ENCODE measurements at regions not wholly inside any gene's neighbourhood (a gene's known extent, or its start where the extent isn't known, plus 50 kb on each side); places are given as distances from the start of the nearest gene placed in this dataset.
"Not testable (repeated sequence)": the region's sequence is repeated elsewhere in the genome, so short reads cannot be mapped to it uniquely, and the experiment has no call there.

DNA sequence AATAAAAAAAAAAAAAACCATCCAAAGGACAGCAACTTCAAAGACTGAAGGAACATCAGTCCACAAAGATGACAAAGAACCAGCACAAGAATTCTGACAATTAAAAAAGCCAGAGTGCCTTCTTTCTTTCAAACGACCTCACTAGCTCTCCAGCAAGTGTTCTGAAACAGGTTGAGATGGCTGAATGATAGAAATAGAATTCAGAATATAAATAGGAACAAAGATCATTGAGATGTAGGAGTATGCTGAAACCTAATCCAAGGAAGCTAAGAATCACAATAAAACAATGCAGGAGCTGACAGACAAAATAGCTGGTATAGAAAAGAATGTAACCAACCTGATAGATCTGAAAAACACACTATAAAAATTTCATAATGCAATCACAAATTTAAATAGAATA lies 218.2 kb downstream of the GIPC2 start:
- Histone ChIP-seq H3K4me1 (ENCODE audit: control insufficient read depth in 1 of 2, insufficient read depth in 2 of 2, low read length in 2 of 2) (no peaks in the 10 kb centered on the region), H3K4me3 (ENCODE audit: low read length in 2 of 2) (no peak overlapping the region), H3K27me3 (ENCODE audit: control insufficient read depth in 1 of 2, insufficient read depth in 2 of 2, low read length in 1 of 2) (no peaks in the 10 kb centered on the region), H3K27ac (ENCODE audit: low read depth in 1 of 2, low read length in 2 of 2) (no peak overlapping the region), H3K9me3 (ENCODE audit: control insufficient read depth, low read length) (no peaks in the 10 kb centered on the region), H3K36me3 (ENCODE audit: control insufficient read depth in 1 of 2, insufficient read depth in 2 of 2, low read length in 1 of 2) (no peaks in the 10 kb centered on the region)
- DNase-seq (no peak), ATAC-seq (ENCODE audit: low FRiP score) (no peak)
- intact Hi-C loops (cut with DNase I), result no loop called here
- WGBS, 2 donors, result 4 to 6% methylated on average over 1 of the region's 1 CpG

DNA sequence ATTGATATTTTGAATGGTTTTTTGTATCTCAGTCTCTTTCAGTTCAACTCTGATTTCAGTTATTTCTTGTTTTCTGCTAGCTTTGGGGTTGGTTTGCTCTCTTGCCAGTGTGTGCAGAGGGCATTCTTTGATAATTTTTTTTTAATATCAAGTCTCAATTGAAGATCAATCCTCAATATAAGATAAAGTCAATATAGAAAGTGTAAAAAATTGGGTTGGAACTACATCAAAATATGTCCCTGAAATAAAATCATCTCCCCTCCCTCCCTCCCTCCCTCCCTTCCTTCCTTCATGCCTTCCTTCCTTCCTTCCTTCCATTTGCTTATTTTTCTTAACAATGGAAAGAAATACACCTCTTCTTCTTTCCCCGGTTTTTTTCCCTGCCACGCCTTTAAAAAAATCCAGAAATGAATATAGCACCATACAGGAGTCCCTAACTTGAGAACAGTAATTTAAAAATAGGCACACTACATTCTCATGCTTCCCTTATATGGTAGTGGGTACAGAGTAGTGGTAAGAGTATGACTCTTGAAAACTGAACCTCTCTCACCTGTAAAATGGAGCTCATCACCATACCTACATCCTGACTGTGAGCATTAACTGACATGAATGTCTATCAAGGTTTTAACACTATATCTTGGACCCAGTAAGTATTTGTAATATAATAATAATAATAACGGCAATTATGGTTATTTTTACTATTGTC lies 221.9 kb downstream of the GIPC2 start:
- H3K36me3 ChIP-seq (ENCODE audit: control insufficient read depth in 1 of 2, insufficient read depth in 2 of 2, low read length in 1 of 2), result no peaks in the 10 kb centered on the region
- no peaks in the 10 kb centered on the region for H3K9me3 ChIP-seq (ENCODE audit: control insufficient read depth, low read length)
- H3K27ac ChIP-seq (ENCODE audit: low read depth in 1 of 2, low read length in 2 of 2), result no peak overlapping the region
- no peaks in the 10 kb centered on the region for H3K4me1 ChIP-seq (ENCODE audit: control insufficient read depth in 1 of 2, insufficient read depth in 2 of 2, low read length in 2 of 2)
- intact Hi-C loops (cut with DNase I), result no loop called here
- no peaks in the 10 kb centered on the region for H3K27me3 ChIP-seq (ENCODE audit: control insufficient read depth in 1 of 2, insufficient read depth in 2 of 2, low read length in 1 of 2)
- DNase-seq (no peak), ATAC-seq (ENCODE audit: low FRiP score) (no peak)
- no peak overlapping the region for H3K4me3 ChIP-seq (ENCODE audit: low read length in 2 of 2)
- 82% methylated on average over 3 of the region's 3 CpGs for WGBS, 2 donors

DNA sequence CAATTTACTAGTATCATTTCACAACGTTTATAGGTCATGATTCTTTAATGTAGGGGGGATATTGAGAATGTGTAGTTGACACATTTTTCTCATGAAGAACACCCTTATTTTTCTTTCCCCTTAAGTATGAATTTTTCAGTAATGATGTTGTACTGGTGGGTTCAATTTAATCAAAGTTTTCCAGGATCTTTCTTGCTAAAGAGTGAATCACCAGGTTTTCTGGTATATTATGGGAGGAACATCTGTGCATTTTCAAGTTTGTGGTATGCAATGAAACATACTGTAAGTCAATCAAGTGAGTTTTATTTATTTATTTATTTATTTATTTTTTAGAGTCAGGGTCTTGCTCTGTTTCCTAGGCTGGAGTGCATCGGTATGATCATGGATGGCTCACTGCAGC lies 221.2 kb upstream of the PTGFR start:
- no peaks in the 10 kb centered on the region for H3K27me3 ChIP-seq (ENCODE audit: control insufficient read depth in 1 of 2, insufficient read depth in 2 of 2, low read length in 1 of 2)
- WGBS, 2 donors, result 76 to 79% methylated on average over 2 of the region's 2 CpGs
- DNase-seq (no peak), ATAC-seq (ENCODE audit: low FRiP score) (no peak)
- no peak overlapping the region for H3K27ac ChIP-seq (ENCODE audit: low read depth in 1 of 2, low read length in 2 of 2)
- intact Hi-C loops (cut with DNase I), result no loop called here
- no peaks in the 10 kb centered on the region for H3K9me3 ChIP-seq (ENCODE audit: control insufficient read depth, low read length)
- H3K4me1 ChIP-seq (ENCODE audit: control insufficient read depth in 1 of 2, insufficient read depth in 2 of 2, low read length in 2 of 2), result no peaks in the 10 kb centered on the region
- no peaks in the 10 kb centered on the region for H3K36me3 ChIP-seq (ENCODE audit: control insufficient read depth in 1 of 2, insufficient read depth in 2 of 2, low read length in 1 of 2)
- H3K4me3 ChIP-seq (ENCODE audit: low read length in 2 of 2), result no peak overlapping the region

DNA sequence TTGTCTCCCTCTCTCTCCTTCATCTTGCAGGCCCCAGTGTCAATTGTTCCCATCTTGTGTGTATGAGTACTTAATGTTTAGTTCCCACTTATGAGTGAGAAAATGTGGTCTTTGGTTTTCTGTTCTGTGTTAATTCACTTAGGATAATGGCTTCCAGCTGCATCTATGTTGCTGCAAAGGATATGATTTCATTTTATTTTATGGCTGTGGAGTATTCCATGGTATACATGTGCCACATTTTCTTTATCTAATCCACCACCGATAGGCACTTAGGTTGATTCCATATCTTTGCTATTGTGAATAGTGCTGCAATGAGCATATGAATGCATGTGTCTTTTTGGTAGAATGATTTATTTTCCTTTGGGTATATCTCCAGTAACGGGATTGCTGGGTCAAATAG lies 219.4 kb upstream of the PTGFR start:
- intact Hi-C loops (cut with DNase I); H3K4me1 ChIP-seq (ENCODE audit: control insufficient read depth in 1 of 2, insufficient read depth in 2 of 2, low read length in 2 of 2); DNase-seq; H3K27me3 ChIP-seq (ENCODE audit: control insufficient read depth in 1 of 2, insufficient read depth in 2 of 2, low read length in 1 of 2); H3K27ac ChIP-seq (ENCODE audit: low read depth in 1 of 2, low read length in 2 of 2); ATAC-seq (ENCODE audit: low FRiP score); H3K4me3 ChIP-seq (ENCODE audit: low read length in 2 of 2); H3K36me3 ChIP-seq (ENCODE audit: control insufficient read depth in 1 of 2, insufficient read depth in 2 of 2, low read length in 1 of 2); H3K9me3 ChIP-seq (ENCODE audit: control insufficient read depth, low read length): not testable (repeated sequence)
- 78 to 79% methylated on average over 2 of the region's 2 CpGs for WGBS, 2 donors

DNA sequence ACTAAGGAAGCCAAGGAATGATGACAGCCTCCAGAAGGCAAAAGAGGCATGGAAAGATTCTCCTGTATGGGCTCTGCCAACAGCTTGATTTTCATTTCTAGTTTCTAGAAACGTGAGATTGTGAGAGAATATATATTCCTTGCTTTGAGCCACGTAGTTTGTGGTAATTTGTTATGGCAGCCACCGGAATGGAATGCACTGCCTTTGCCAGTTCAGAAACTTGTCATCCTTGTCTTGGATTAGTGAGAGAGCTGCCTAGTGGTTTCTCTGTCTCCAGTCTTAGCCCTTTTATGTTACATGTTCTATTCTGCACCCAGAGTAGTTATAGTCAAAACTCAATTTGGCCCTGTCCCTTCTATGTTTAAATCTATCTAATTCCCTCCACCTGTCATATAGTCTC lies 216.0 kb upstream of the PTGFR start:
- Histone ChIP-seq H3K36me3 (ENCODE audit: control insufficient read depth in 1 of 2, insufficient read depth in 2 of 2, low read length in 1 of 2) (no peaks in the 10 kb centered on the region), H3K4me3 (ENCODE audit: low read length in 2 of 2) (no peak overlapping the region), H3K9me3 (ENCODE audit: control insufficient read depth, low read length) (no peaks in the 10 kb centered on the region), H3K4me1 (ENCODE audit: control insufficient read depth in 1 of 2, insufficient read depth in 2 of 2, low read length in 2 of 2) (no peaks in the 10 kb centered on the region), H3K27me3 (ENCODE audit: control insufficient read depth in 1 of 2, insufficient read depth in 2 of 2, low read length in 1 of 2) (no peaks in the 10 kb centered on the region), H3K27ac (ENCODE audit: low read depth in 1 of 2, low read length in 2 of 2) (no peak overlapping the region)
- intact Hi-C loops (cut with DNase I), result no loop called here
- WGBS, 2 donors, result 23 to 39% methylated on average over 3 of the region's 3 CpGs
- no peak for DNase-seq
- ATAC-seq (ENCODE audit: low FRiP score), result no peak

DNA sequence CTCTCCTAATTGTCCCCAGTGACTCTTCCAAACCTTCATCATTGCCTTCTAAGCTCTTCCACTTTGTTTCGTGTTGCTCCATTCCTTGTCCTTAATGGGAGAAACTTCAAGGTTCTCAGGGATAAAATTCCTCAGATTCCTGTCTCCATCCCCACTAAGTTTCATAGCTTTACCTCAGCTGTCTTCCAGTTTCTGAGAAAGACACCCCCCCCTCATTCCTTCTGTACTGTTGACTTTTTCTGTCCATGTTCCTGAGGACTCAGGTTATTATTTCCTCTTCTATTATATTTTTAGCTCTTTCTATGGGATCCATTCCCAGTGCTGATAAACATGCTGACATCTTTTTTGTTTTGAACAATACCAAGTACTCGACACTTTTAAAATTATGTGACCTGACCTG lies 215.3 kb upstream of the PTGFR start:
- DNase-seq (no peak), ATAC-seq (ENCODE audit: low FRiP score) (no peak)
- Histone ChIP-seq H3K9me3 (ENCODE audit: control insufficient read depth, low read length) (no peaks in the 10 kb centered on the region), H3K4me1 (ENCODE audit: control insufficient read depth in 1 of 2, insufficient read depth in 2 of 2, low read length in 2 of 2) (no peaks in the 10 kb centered on the region), H3K27me3 (ENCODE audit: control insufficient read depth in 1 of 2, insufficient read depth in 2 of 2, low read length in 1 of 2) (no peaks in the 10 kb centered on the region), H3K36me3 (ENCODE audit: control insufficient read depth in 1 of 2, insufficient read depth in 2 of 2, low read length in 1 of 2) (no peaks in the 10 kb centered on the region), H3K27ac (ENCODE audit: low read depth in 1 of 2, low read length in 2 of 2) (no peak overlapping the region), H3K4me3 (ENCODE audit: low read length in 2 of 2) (no peak overlapping the region)
- WGBS, 2 donors, result 34 to 52% methylated on average over 2 of the region's 2 CpGs
- intact Hi-C loops (cut with DNase I), result no loop called here

DNA sequence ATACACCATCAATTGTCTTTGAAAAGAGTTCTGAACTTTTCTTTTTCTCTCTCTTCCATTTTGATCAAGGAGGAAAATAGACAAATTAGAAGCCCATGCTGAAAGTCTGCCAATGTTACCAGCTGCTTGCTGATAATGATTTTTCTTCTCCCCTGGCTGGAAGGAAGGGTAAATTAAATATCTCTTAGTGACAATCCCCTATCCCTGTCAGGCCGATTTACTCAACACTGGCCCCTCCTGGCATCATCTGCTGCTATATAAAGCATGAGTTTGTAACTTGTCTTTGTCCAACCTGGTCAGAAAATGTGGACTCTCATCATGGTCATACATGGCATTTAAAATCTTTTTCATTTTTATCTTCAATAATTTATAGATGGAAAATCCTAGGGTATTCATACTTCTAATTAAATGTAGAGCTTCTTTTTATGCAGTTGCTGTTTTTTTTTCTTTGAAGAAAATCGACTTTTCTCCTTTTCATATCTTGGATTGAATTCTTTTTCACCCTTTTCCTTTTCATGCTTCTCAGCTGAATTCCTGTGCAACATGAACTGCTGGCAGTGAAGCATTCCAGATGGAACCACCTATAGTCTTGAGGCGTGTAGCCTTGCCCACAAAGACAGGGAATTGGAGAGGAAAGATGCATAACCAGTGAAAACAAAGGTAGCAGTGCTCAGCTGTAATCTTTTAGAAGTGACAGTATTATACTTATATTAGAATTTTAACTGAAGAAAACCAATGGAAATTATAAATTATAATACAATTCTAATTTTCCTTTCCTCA lies 214.7 kb upstream of the PTGFR start:
- WGBS, 2 donors, result 35 to 42% methylated on average over 3 of the region's 3 CpGs

DNA sequence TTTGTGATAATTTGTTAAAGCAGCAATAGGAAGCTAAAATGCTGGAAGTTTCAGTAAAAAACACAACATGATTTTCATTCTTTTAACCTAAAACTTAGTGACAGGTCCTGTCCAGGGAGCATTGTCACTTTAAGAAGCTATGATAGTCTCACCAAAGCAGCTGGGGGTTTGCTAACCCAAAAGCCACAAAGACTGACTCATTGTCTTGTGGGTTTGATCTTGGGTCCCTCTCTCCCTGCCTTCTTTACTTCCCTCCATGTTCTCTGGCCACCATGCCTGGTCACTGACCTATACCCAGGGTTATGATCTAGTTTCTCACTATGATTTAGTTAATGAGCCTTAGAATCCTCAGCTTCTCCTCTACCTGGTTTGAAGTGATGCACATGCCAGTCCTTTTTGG lies 213.5 kb upstream of the PTGFR start:
- H3K4me3 ChIP-seq (ENCODE audit: low read length in 2 of 2), result no peak overlapping the region

More for the DNA sequence above, 214.7 kb upstream of the PTGFR start:
- H3K27me3 ChIP-seq (ENCODE audit: control insufficient read depth in 1 of 2, insufficient read depth in 2 of 2, low read length in 1 of 2), result no peaks in the 10 kb centered on the region
- intact Hi-C loops (cut with DNase I), result no loop called here
- no peaks in the 10 kb centered on the region for H3K9me3 ChIP-seq (ENCODE audit: control insufficient read depth, low read length)
- DNase-seq, result no peak
- no peaks in the 10 kb centered on the region for H3K4me1 ChIP-seq (ENCODE audit: control insufficient read depth in 1 of 2, insufficient read depth in 2 of 2, low read length in 2 of 2)
- no peaks in the 10 kb centered on the region for H3K36me3 ChIP-seq (ENCODE audit: control insufficient read depth in 1 of 2, insufficient read depth in 2 of 2, low read length in 1 of 2)
- ATAC-seq (ENCODE audit: low FRiP score), result no peak
- H3K4me3 ChIP-seq (ENCODE audit: low read length in 2 of 2), result no peak overlapping the region
- H3K27ac ChIP-seq (ENCODE audit: low read depth in 1 of 2, low read length in 2 of 2), result no peak overlapping the region

DNA sequence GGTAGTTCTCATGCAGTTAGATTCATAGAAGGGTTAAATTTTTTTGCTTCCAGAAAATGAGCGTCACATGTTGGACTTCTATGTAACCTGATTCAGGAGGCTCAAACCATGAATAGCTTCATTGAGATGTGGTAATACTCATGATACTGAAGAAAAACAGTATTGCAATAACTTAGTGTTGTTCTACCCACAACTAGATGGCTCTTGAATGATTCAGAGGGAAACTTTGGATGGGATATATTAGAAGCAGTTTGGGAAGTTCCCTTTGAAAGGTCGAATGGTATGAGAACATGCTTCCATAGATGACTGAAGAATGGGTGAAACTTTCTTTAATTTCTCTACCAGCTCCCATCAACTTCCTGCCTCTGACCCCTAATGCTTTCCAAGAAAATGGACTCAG lies 211.7 kb upstream of the PTGFR start:
- WGBS, 2 donors, result 46 to 51% methylated on average over 2 of the region's 2 CpGs
- peak; percentile 66 for ATAC-seq (ENCODE audit: low FRiP score)
- Histone ChIP-seq H3K36me3 (ENCODE audit: control insufficient read depth in 1 of 2, insufficient read depth in 2 of 2, low read length in 1 of 2) (no peaks in the 10 kb centered on the region), H3K9me3 (ENCODE audit: control insufficient read depth, low read length) (no peaks in the 10 kb centered on the region), H3K4me3 (ENCODE audit: low read length in 2 of 2) (no peak overlapping the region), H3K27me3 (ENCODE audit: control insufficient read depth in 1 of 2, insufficient read depth in 2 of 2, low read length in 1 of 2) (no peaks in the 10 kb centered on the region), H3K4me1 (ENCODE audit: control insufficient read depth in 1 of 2, insufficient read depth in 2 of 2, low read length in 2 of 2) (no peaks in the 10 kb centered on the region), H3K27ac (ENCODE audit: low read depth in 1 of 2, low read length in 2 of 2) (no peak overlapping the region)
- DNase-seq, result no peak
- intact Hi-C loops (cut with DNase I), result no loop called here

More for the DNA sequence above, 213.5 kb upstream of the PTGFR start:
- ATAC-seq (ENCODE audit: low FRiP score) (no peak), DNase-seq (no peak)
- no peak overlapping the region for H3K27ac ChIP-seq (ENCODE audit: low read depth in 1 of 2, low read length in 2 of 2)
- no peaks in the 10 kb centered on the region for H3K9me3 ChIP-seq (ENCODE audit: control insufficient read depth, low read length)
- no peaks in the 10 kb centered on the region for H3K4me1 ChIP-seq (ENCODE audit: control insufficient read depth in 1 of 2, insufficient read depth in 2 of 2, low read length in 2 of 2)
- intact Hi-C loops (cut with DNase I), result no loop called here
- no peaks in the 10 kb centered on the region for H3K36me3 ChIP-seq (ENCODE audit: control insufficient read depth in 1 of 2, insufficient read depth in 2 of 2, low read length in 1 of 2)
- no peaks in the 10 kb centered on the region for H3K27me3 ChIP-seq (ENCODE audit: control insufficient read depth in 1 of 2, insufficient read depth in 2 of 2, low read length in 1 of 2)
